ENCODE measurements at regions not wholly inside any gene's neighbourhood (a gene's known extent, or its start where the extent isn't known, plus 50 kb on each side); places are given as distances from the start of the nearest gene placed in this dataset.

GRCh38 chr4:103450693-103451092 lies 252.6 kb upstream of the CENPE start:
- no peaks in the 10 kb centered on the region for H3K9me3 ChIP-seq (ENCODE audit: low read length)
- H3K27ac ChIP-seq (ENCODE audit: low read depth, low read length, poor library complexity, severe bottlenecking), result no peak overlapping the region
- H3K9me2 ChIP-seq (ENCODE audit: low read depth, low read length), result no peaks in the 10 kb centered on the region
- H3K4me2 ChIP-seq (ENCODE audit: low read length), result no peak overlapping the region
- no peaks in the 10 kb centered on the region for H3K4me1 ChIP-seq (ENCODE audit: insufficient read depth, low read length, severe bottlenecking)
- TF ChIP-seq EZH2 (IDR thresholded peaks at IDR 0.05; ENCODE audit: borderline replicate concordance, low read length) (no peak), CTCF (IDR thresholded peaks at IDR 0.05; ENCODE audit: low read length) (no peak)
- H3K4me3 ChIP-seq (ENCODE audit: low read depth, low read length, poor library complexity, severe bottlenecking), result no peak overlapping the region
- no peaks in the 10 kb centered on the region for H3F3A ChIP-seq (ENCODE audit: insufficient read depth, low read length)
- H2AFZ ChIP-seq (ENCODE audit: low read length), result no peak overlapping the region
- no peaks in the 10 kb centered on the region for H3K79me2 ChIP-seq (ENCODE audit: insufficient read depth, low read length)
- no peaks in the 10 kb centered on the region for H4K20me1 ChIP-seq (ENCODE audit: insufficient read depth, low read length)
- no peak overlapping the region for H3K9ac ChIP-seq (ENCODE audit: low read length)
- no peaks in the 10 kb centered on the region for H3K27me3 ChIP-seq (ENCODE audit: insufficient read depth, low read length)
- H3K36me3 ChIP-seq (ENCODE audit: insufficient read depth, low read length), result no peaks in the 10 kb centered on the region

- H3K36me3 ChIP-seq (ENCODE audit: insufficient read depth, low read length), result no peaks in the 10 kb centered on the region
- no peaks in the 10 kb centered on the region for H3K9me2 ChIP-seq (ENCODE audit: low read depth, low read length)
- no peak for TF ChIP-seq CTCF (IDR thresholded peaks at IDR 0.05; ENCODE audit: low read length)
- no peaks in the 10 kb centered on the region for H3K9me3 ChIP-seq (ENCODE audit: low read length)
- H3K27ac ChIP-seq (ENCODE audit: low read depth, low read length, poor library complexity, severe bottlenecking), result no peak overlapping the region
- H3K4me2 ChIP-seq (ENCODE audit: low read length), result no peak overlapping the region
- H3K4me3 ChIP-seq (ENCODE audit: low read depth, low read length, poor library complexity, severe bottlenecking), result no peak overlapping the region
- H4K20me1 ChIP-seq (ENCODE audit: insufficient read depth, low read length), result no peaks in the 10 kb centered on the region
- no peak overlapping the region for H2AFZ ChIP-seq (ENCODE audit: low read length)
- H3K4me1 ChIP-seq (ENCODE audit: insufficient read depth, low read length, severe bottlenecking), result no peaks in the 10 kb centered on the region
- H3K79me2 ChIP-seq (ENCODE audit: insufficient read depth, low read length), result no peaks in the 10 kb centered on the region
- H3K9ac ChIP-seq (ENCODE audit: low read length), result no peak overlapping the region
- H3F3A ChIP-seq (ENCODE audit: insufficient read depth, low read length), result no peaks in the 10 kb centered on the region
- H3K27me3 ChIP-seq (ENCODE audit: insufficient read depth, low read length), result no peaks in the 10 kb centered on the region
Measured at GRCh38 chr4:103449296-103450023, 251.3 kb upstream of the CENPE start.

- no peaks in the 10 kb centered on the region for H4K20me1 ChIP-seq (ENCODE audit: insufficient read depth, low read length)
- H3K9ac ChIP-seq (ENCODE audit: low read length), result no peak overlapping the region
- no peaks in the 10 kb centered on the region for H3K27me3 ChIP-seq (ENCODE audit: insufficient read depth, low read length)
- H3K79me2 ChIP-seq (ENCODE audit: insufficient read depth, low read length), result no peaks in the 10 kb centered on the region
- H3K4me2 ChIP-seq (ENCODE audit: low read length), result no peak overlapping the region
- H3K4me3 ChIP-seq (ENCODE audit: low read depth, low read length, poor library complexity, severe bottlenecking), result no peak overlapping the region
- no peaks in the 10 kb centered on the region for H3K9me2 ChIP-seq (ENCODE audit: low read depth, low read length)
- no peak overlapping the region for H2AFZ ChIP-seq (ENCODE audit: low read length)
- no peaks in the 10 kb centered on the region for H3K4me1 ChIP-seq (ENCODE audit: insufficient read depth, low read length, severe bottlenecking)
- H3K27ac ChIP-seq (ENCODE audit: low read depth, low read length, poor library complexity, severe bottlenecking), result no peak overlapping the region
- no peaks in the 10 kb centered on the region for H3F3A ChIP-seq (ENCODE audit: insufficient read depth, low read length)
- no peaks in the 10 kb centered on the region for H3K36me3 ChIP-seq (ENCODE audit: insufficient read depth, low read length)
- TF ChIP-seq EZH2 (IDR thresholded peaks at IDR 0.05; ENCODE audit: borderline replicate concordance, low read length) (no peak), CTCF (IDR thresholded peaks at IDR 0.05; ENCODE audit: low read length) (no peak)
- no peaks in the 10 kb centered on the region for H3K9me3 ChIP-seq (ENCODE audit: low read length)
Measured at GRCh38 chr4:103445377-103445776, 247.2 kb upstream of the CENPE start.

All from OCI-LY1 (cell line).